Suprapubic skin (tissue), 4 donors: ENCODE measurements at regions not wholly inside any gene's neighbourhood (a gene's known extent, or its start where the extent isn't known, plus 50 kb on each side); places are given as distances from the start of the nearest gene placed in this dataset.

Experiments
- EP300 ChIP-seq: sonication (generic); formaldehyde crosslinking; IDR thresholded peaks from one replicate; pipeline ENCODE4 v1.6.1; 2017; ENCODE audit warnings: antibody characterized with exemption
- POLR2A ChIP-seq, 2 donors: fragments of 450-650 bp; IDR thresholded peaks; one replicate each; pipeline ENCODE4 v1.6.1; 2017; ENCODE audit warnings: antibody characterized with exemption in 2 of 2, mild to moderate bottlenecking in 2 of 2, moderate library complexity in 2 of 2
- POLR2AphosphoS5 ChIP-seq, 3 donors: sonication (generic); formaldehyde crosslinking; IDR thresholded peaks; one replicate each; pipeline ENCODE4 v1.6.1; 2017; ENCODE audit warnings: antibody characterized with exemption in 3 of 3
- TF ChIP-seq, protein P1 (sequence below), 2 donors: fragments of 200-600 bp in 1 of 2; fragments of 450-650 bp in 1 of 2; sonication (generic) in 1 of 2; IDR thresholded peaks; one replicate each; pipeline ENCODE4 v1.5.1; 2016 to 2019; ENCODE audit warnings: antibody characterized with exemption in 2 of 2, mild to moderate bottlenecking in 1 of 2, moderate library complexity in 1 of 2

DNA sequence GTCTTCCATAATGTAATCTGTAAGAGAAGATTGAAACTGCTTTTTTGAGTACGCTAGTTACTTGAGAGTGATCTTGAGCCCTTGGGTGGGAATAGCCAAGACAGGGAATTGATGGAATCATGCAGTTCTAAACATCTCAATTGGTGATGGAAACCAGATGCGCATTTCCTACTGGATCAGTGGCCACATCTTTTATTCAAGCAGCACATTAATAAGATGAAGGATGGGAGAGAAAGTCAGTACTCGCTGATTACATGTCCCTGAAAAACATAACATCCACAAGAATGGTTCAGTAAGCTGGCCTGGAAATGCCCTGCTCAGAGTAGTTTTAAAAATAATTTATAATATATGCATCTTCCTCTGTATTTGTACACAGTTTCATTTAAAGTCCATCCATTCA is 833.8 kb downstream of the JRKL start:
- TF ChIP-seq POLR2A (IDR thresholded peaks at IDR 0.05) (no peak), POLR2AphosphoS5 (IDR thresholded peaks at IDR 0.05) (no peak), EP300 (no peak)
- TF ChIP-seq, protein P1, sequence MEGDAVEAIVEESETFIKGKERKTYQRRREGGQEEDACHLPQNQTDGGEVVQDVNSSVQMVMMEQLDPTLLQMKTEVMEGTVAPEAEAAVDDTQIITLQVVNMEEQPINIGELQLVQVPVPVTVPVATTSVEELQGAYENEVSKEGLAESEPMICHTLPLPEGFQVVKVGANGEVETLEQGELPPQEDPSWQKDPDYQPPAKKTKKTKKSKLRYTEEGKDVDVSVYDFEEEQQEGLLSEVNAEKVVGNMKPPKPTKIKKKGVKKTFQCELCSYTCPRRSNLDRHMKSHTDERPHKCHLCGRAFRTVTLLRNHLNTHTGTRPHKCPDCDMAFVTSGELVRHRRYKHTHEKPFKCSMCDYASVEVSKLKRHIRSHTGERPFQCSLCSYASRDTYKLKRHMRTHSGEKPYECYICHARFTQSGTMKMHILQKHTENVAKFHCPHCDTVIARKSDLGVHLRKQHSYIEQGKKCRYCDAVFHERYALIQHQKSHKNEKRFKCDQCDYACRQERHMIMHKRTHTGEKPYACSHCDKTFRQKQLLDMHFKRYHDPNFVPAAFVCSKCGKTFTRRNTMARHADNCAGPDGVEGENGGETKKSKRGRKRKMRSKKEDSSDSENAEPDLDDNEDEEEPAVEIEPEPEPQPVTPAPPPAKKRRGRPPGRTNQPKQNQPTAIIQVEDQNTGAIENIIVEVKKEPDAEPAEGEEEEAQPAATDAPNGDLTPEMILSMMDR (IDR thresholded peaks at IDR 0.05) = no peak
